Osteocyte (in vitro differentiated cells): ENCODE measurements at regions not wholly inside any gene's neighbourhood (a gene's known extent, or its start where the extent isn't known, plus 50 kb on each side); places are given as distances from the start of the nearest gene placed in this dataset.
"Not testable (repeated sequence)": the region's sequence is repeated elsewhere in the genome, so short reads cannot be mapped to it uniquely, and the experiment has no call there.

Source experiments
- DNase-seq: peaks from one replicate; pipeline ENCODE4 v3.0.0; 2021; ENCODE audit warnings: mixed read lengths; ENCODE audit not compliant: unreplicated experiment; ENCODE audit errors: extremely low spot score
- H3K27ac Mint-ChIP-seq: one replicate; pipeline ENCODE4 v1.8.0; 2021; ENCODE audit warnings: mild to moderate bottlenecking, mixed read lengths; ENCODE audit not compliant: unreplicated experiment
- H3K27me3 Mint-ChIP-seq: one replicate; pipeline ENCODE4 v1.8.0; 2021; ENCODE audit warnings: mixed read lengths; ENCODE audit not compliant: unreplicated experiment
- H3K36me3 Mint-ChIP-seq: one replicate; pipeline ENCODE4 v1.8.0; 2021; ENCODE audit warnings: mixed read lengths; ENCODE audit not compliant: unreplicated experiment
- H3K4me1 Mint-ChIP-seq: one replicate; pipeline ENCODE4 v1.8.0; 2021; ENCODE audit warnings: mixed read lengths; ENCODE audit not compliant: unreplicated experiment
- H3K4me3 Mint-ChIP-seq: one replicate; pipeline ENCODE4 v1.8.0; 2021; ENCODE audit warnings: mild to moderate bottlenecking, moderate library complexity, mixed read lengths; ENCODE audit not compliant: unreplicated experiment
- H3K9me3 Mint-ChIP-seq: one replicate; pipeline ENCODE4 v1.8.0; 2021; ENCODE audit warnings: mixed read lengths; ENCODE audit not compliant: unreplicated experiment
- CTCF ChIP-seq: fragments of 200-600 bp; sonication (generic); IDR thresholded peaks from 2 replicates; pipeline ENCODE4 v1.5.0; 2021; ENCODE audit warnings: antibody characterized with exemption, mild to moderate bottlenecking, moderate library complexity

GRCh38 chr9:32092031-32092430, 292.4 kb upstream of the ACO1 start:
- Mint-ChIP-seq H3K36me3 (no peaks in the 10 kb centered on the region), H3K4me3 (no peak overlapping the region), H3K9me3 (peaks cover 3% of the 10 kb centered on the region), H3K27ac (no peak overlapping the region), H3K27me3 (no peaks in the 10 kb centered on the region), H3K4me1 (no peaks in the 10 kb centered on the region)
- TF ChIP-seq CTCF, result no peak
- no peak for DNase-seq

DNA sequence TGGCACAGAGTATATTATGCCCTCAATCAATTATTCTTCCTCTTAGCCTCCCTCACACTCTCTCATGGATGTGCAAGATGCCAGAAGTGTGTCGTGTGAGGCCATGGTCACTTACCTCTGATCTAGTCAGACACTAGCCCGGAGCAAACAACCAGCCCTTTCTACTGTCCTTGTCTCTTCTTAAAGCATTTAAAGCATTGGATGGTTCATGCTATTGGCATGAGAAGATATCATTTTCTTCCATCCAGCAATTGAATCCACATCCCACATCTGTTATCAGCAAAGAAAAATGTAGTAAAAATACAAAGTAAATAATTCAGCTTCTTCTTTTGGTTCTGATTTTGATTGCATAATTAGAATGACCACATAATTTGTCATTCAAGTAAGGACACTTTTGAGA, 267.2 kb upstream of the ACO1 start:
- no peaks in the 10 kb centered on the region for H3K4me1 Mint-ChIP-seq
- no peak overlapping the region for H3K27ac Mint-ChIP-seq
- no peak for DNase-seq
- peaks cover 3% of the 10 kb centered on the region for H3K27me3 Mint-ChIP-seq
- no peak overlapping the region for H3K4me3 Mint-ChIP-seq
- no peaks in the 10 kb centered on the region for H3K36me3 Mint-ChIP-seq
- no peak for TF ChIP-seq CTCF
- peaks cover 6% of the 10 kb centered on the region for H3K9me3 Mint-ChIP-seq

DNA sequence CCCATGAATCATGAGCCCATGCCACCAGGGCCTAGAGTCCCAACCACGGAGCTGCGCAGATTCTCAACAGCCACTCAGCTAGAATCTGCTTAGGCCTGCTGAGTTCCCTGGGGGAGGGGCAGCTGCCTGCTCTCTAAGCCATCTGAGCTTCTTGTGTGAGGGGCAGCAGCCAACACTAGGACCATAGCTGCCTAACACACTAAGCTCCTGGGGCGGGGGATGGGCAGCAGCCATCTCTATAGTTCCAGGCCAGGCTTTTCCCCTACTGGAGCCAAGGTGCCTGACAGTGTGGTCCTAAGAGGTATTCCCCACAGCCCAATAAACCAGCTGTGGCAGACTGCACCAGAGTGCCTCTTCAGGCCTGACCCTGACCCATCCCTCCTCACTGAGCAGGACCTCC, 255.9 kb upstream of the ACO1 start:
- no peak for DNase-seq
- no peaks in the 10 kb centered on the region for H3K9me3 Mint-ChIP-seq
- no peak overlapping the region for H3K4me3 Mint-ChIP-seq
- no peaks in the 10 kb centered on the region for H3K27me3 Mint-ChIP-seq
- H3K27ac Mint-ChIP-seq, result no peak overlapping the region
- no peaks in the 10 kb centered on the region for H3K4me1 Mint-ChIP-seq
- TF ChIP-seq CTCF, result no peak
- H3K36me3 Mint-ChIP-seq, result no peaks in the 10 kb centered on the region

- H3K27me3 Mint-ChIP-seq, DNase-seq, H3K36me3 Mint-ChIP-seq, H3K4me1 Mint-ChIP-seq, H3K27ac Mint-ChIP-seq, H3K9me3 Mint-ChIP-seq, H3K4me3 Mint-ChIP-seq: not testable (repeated sequence)
Measured at GRCh38 chr9:32130709-32131108, 253.7 kb upstream of the ACO1 start.

- Mint-ChIP-seq H3K27me3 (peaks cover 6% of the 10 kb centered on the region), H3K27ac (no peak overlapping the region), H3K4me1 (no peaks in the 10 kb centered on the region), H3K9me3 (no peaks in the 10 kb centered on the region), H3K4me3 (no peak overlapping the region), H3K36me3 (no peaks in the 10 kb centered on the region)
- no peak for TF ChIP-seq CTCF
- DNase-seq, result no peak
Measured at GRCh38 chr9:32136700-32137339, 247.6 kb upstream of the ACO1 start.

- Mint-ChIP-seq H3K4me1 (no peaks in the 10 kb centered on the region), H3K36me3 (no peaks in the 10 kb centered on the region), H3K4me3 (no peak overlapping the region), H3K27me3 (peaks cover 6% of the 10 kb centered on the region), H3K27ac (no peak overlapping the region), H3K9me3 (peaks cover 6% of the 10 kb centered on the region)
- no peak for TF ChIP-seq CTCF
- no peak for DNase-seq
Measured at GRCh38 chr9:32142074-32142473, 242.4 kb upstream of the ACO1 start.
